IMR-90 (cell line): ENCODE measurements at regions not wholly inside any gene's neighbourhood (a gene's known extent, or its start where the extent isn't known, plus 50 kb on each side); places are given as distances from the start of the nearest gene placed in this dataset.

ENCODE experiments used
- ATAC-seq: fragments of 200-7000 bp; cut with Tn5 transposase; 2 replicates; pipeline ENCODE4 v1.9.1; 2020; ENCODE audit warnings: low read depth, mild to moderate bottlenecking, moderate library complexity
- BruUV-seq: library from RNA; stranded (reverse); fragments of 400-500 nt; replicated peaks from 2 replicates; lab custom pipeline; 2021; lab: Mats Ljungman, UMichigan
- CTCF ChIA-PET: fragments of 300-600 bp; formaldehyde crosslinking; extraction: SDS; loops from one replicate; lab custom pipeline; 2021; ENCODE audit warnings: antibody characterized with exemption; lab: Yijun Ruan, JAX
- POLR2A ChIA-PET: fragments of 300-600 bp; sonication (Branson Sonifier 250); formaldehyde crosslinking; loops from one replicate; lab custom pipeline; 2022; ENCODE audit warnings: antibody characterized with exemption; ENCODE audit not compliant: unreplicated experiment; lab: Charles Lee
- DNase-seq: peaks from one replicate; pipeline ENCODE4 v3.0.0; 2013
- H2AFZ ChIP-seq: replicated peaks from 2 replicates; pipeline ENCODE3; 2013; ENCODE audit warnings: low read length, mild to moderate bottlenecking; ENCODE audit not compliant: poor library complexity
- H2AK5ac ChIP-seq: 2 replicates; pipeline ENCODE4 v1.6.1; 2013; ENCODE audit warnings: low read depth, low read length, inconsistent platforms
- H2AK9ac ChIP-seq: replicated peaks from 2 replicates; pipeline ENCODE3; 2013; ENCODE audit warnings: mild to moderate bottlenecking, low read depth, low read length, moderate library complexity; ENCODE audit not compliant: poor library complexity
- H2BK120ac ChIP-seq: 2 replicates; pipeline ENCODE4 v1.6.1; 2013; ENCODE audit warnings: low read depth, low read length, inconsistent platforms
- H2BK15ac ChIP-seq: 3 replicates; pipeline ENCODE4 v1.6.1; 2013; ENCODE audit warnings: low read depth, low read length, inconsistent platforms
- H2BK20ac ChIP-seq: 2 replicates; pipeline ENCODE4 v1.6.1; 2013; ENCODE audit warnings: low read depth, mild to moderate bottlenecking, inconsistent platforms, low read length, moderate library complexity
- H2BK5ac ChIP-seq: 2 replicates; pipeline ENCODE4 v1.6.1; 2013; ENCODE audit warnings: mild to moderate bottlenecking, low read depth, low read length, inconsistent platforms; ENCODE audit not compliant: poor library complexity, severe bottlenecking
- H3K14ac ChIP-seq: replicated peaks from 2 replicates; pipeline ENCODE4 v1.6.1; 2013; ENCODE audit warnings: low read depth, low read length, inconsistent platforms
- H3K18ac ChIP-seq: 2 replicates; pipeline ENCODE4 v1.6.1; 2013; ENCODE audit warnings: low read depth, low read length, control low read depth
- H3K23ac ChIP-seq: 2 replicates; pipeline ENCODE4 v1.6.1; 2013; ENCODE audit warnings: low read depth, low read length, inconsistent platforms
- H3K27ac ChIP-seq: 2 replicates; pipeline ENCODE4 v1.5.1; 2013; ENCODE audit warnings: mild to moderate bottlenecking, control low read depth, low read length; ENCODE audit not compliant: insufficient read depth
- H3K27me3 ChIP-seq: 2 replicates; pipeline ENCODE4 v1.6.1; 2013; ENCODE audit warnings: low read length; ENCODE audit not compliant: control insufficient read depth, insufficient read depth
- H3K36me3 ChIP-seq: 2 replicates; pipeline ENCODE4 v1.6.1; 2013; ENCODE audit warnings: low read length, mixed read lengths; ENCODE audit not compliant: control insufficient read depth, insufficient read depth
- H3K4ac ChIP-seq: 2 replicates; pipeline ENCODE4 v1.6.1; 2013; ENCODE audit warnings: low read depth, low read length, inconsistent platforms
- H3K4me1 ChIP-seq: 2 replicates; pipeline ENCODE4 v1.6.1; 2013; ENCODE audit warnings: low read length, mixed read lengths; ENCODE audit not compliant: control insufficient read depth, insufficient read depth
- H3K4me2 ChIP-seq: 2 replicates; pipeline ENCODE4 v1.6.1; 2013; ENCODE audit warnings: low read depth, mild to moderate bottlenecking, control low read depth, low read length, moderate library complexity
- H3K4me3 ChIP-seq: 2 replicates; pipeline ENCODE4 v1.5.1; 2013; ENCODE audit warnings: low read depth, mild to moderate bottlenecking, control low read depth, low read length, moderate library complexity; ENCODE audit not compliant: insufficient read depth
- H3K56ac ChIP-seq: 2 replicates; pipeline ENCODE4 v1.6.1; 2013; ENCODE audit warnings: low read length, inconsistent platforms; ENCODE audit not compliant: insufficient read depth; ENCODE audit errors: extremely low read depth
- H3K79me1 ChIP-seq, 2 experiments: 2 replicates each; pipeline ENCODE4 v1.6.1; 2013; ENCODE audit warnings: low read length in 2 of 2, inconsistent platforms in 1 of 2, low read depth in 1 of 2
- H3K9ac ChIP-seq: 2 replicates; pipeline ENCODE4 v1.6.1; 2013; ENCODE audit warnings: low read depth, low read length, control low read depth
- H3K9me1 ChIP-seq: 2 replicates; pipeline ENCODE4 v1.6.1; 2013; ENCODE audit warnings: low read length, inconsistent platforms; ENCODE audit not compliant: insufficient read depth
- H3K9me3 ChIP-seq: 2 replicates; pipeline ENCODE4 v1.6.1; 2013; ENCODE audit warnings: low read length; ENCODE audit not compliant: control insufficient read depth, insufficient read depth
- H4K20me1 ChIP-seq: 2 replicates; pipeline ENCODE4 v1.6.1; 2013; ENCODE audit warnings: low read length, inconsistent platforms; ENCODE audit not compliant: insufficient read depth
- H4K5ac ChIP-seq: 2 replicates; pipeline ENCODE4 v1.6.1; 2013; ENCODE audit warnings: mild to moderate bottlenecking, low read depth, low read length, control low read depth
- H4K8ac ChIP-seq, 2 experiments: 2 replicates each; pipeline ENCODE4 v1.6.1; 2013; ENCODE audit warnings: low read depth in 2 of 2, low read length in 2 of 2, control low read depth in 1 of 2, inconsistent platforms in 1 of 2
- H4K91ac ChIP-seq: 2 replicates; pipeline ENCODE4 v1.6.1; 2013; ENCODE audit warnings: low read depth, low read length, inconsistent platforms; ENCODE audit not compliant: insufficient read depth
- BHLHE40 ChIP-seq: fragments of 150-350 bp; IDR thresholded peaks from 2 replicates; pipeline ENCODE4 v1.6.1; 2016; ENCODE audit warnings: mild to moderate bottlenecking, low read depth, low read length
- CEBPB ChIP-seq: IDR thresholded peaks from 2 replicates; pipeline ENCODE4 v1.6.1; 2012; ENCODE audit warnings: low read depth, low read length, improper control_type of control experiment
- CHD1 ChIP-seq: IDR thresholded peaks from 2 replicates; pipeline ENCODE4 v1.6.1; 2012; ENCODE audit warnings: low read depth, low read length, improper control_type of control experiment
- MAFK ChIP-seq: IDR thresholded peaks from 2 replicates; pipeline ENCODE4 v1.6.1; 2012; ENCODE audit warnings: low read depth, low read length, improper control_type of control experiment
- MAZ ChIP-seq: IDR thresholded peaks from 2 replicates; pipeline ENCODE4 v1.6.1; 2012; ENCODE audit warnings: low read depth, mild to moderate bottlenecking, low read length, improper control_type of control experiment, moderate library complexity, borderline replicate concordance
- MXI1 ChIP-seq: IDR thresholded peaks from 2 replicates; pipeline ENCODE4 v1.6.1; 2012; ENCODE audit warnings: low read depth, mild to moderate bottlenecking, low read length, moderate library complexity, borderline replicate concordance
- NFE2L2 ChIP-seq: fragments of 150-350 bp; IDR thresholded peaks from 2 replicates; pipeline ENCODE4 v1.6.1; 2016; ENCODE audit warnings: low read depth, mild to moderate bottlenecking, low read length
- RAD21 ChIP-seq: IDR thresholded peaks from 2 replicates; pipeline ENCODE4 v1.6.1; 2012; ENCODE audit warnings: low read length, improper control_type of control experiment
- RCOR1 ChIP-seq: IDR thresholded peaks from 2 replicates; pipeline ENCODE4 v1.6.1; 2012; ENCODE audit warnings: mild to moderate bottlenecking, low read length, improper control_type of control experiment; ENCODE audit not compliant: insufficient replicate concordance
- SMC3 ChIP-seq: fragments of 150-350 bp; IDR thresholded peaks from 2 replicates; pipeline ENCODE4 v1.6.1; 2016; ENCODE audit warnings: low read depth, mild to moderate bottlenecking, antibody characterized with exemption, low read length, moderate library complexity
- WGBS, 2 experiments: methylation state at CpG; one replicate each; pipeline versions ENCODE4 v1.1.5 to v1.1.7; 2013; ENCODE audit warnings: missing lambda C conversion rate in 2 of 2; ENCODE audit not compliant: insufficient read length in 1 of 2; ENCODE audit errors: extremely low coverage in 2 of 2; 5-methylcytosine and 5-hydroxymethylcytosine counted together
- dilution Hi-C: fragments of 300-500 bp; cut with HindIII; formaldehyde crosslinking; loops from one replicate; pipeline ENCODE4 v1.14.3; 2018; ENCODE audit warnings: low sequenced_read_pairs; ENCODE audit not compliant: unreplicated experiment
- in situ Hi-C: fragments of 300-500 bp; cut with MboI; formaldehyde crosslinking; loops from 3 replicates; pipeline ENCODE4 v1.14.3; 2019; ENCODE audit warnings: low sequenced_read_pairs, inconsistent platforms, mixed read lengths
- intact Hi-C: fragments of 100-400 bp; cut with micrococcal nuclease; formaldehyde crosslinking; loops from 2 replicates; pipeline ENCODE4 v1.10.0; 2022
- TF ChIP-seq, protein P1 (sequence below): fragments of 150-350 bp; IDR thresholded peaks from 2 replicates; pipeline ENCODE4 v1.6.1; 2016; ENCODE audit warnings: low read depth, mild to moderate bottlenecking, low read length, moderate library complexity, borderline replicate concordance

DNA sequence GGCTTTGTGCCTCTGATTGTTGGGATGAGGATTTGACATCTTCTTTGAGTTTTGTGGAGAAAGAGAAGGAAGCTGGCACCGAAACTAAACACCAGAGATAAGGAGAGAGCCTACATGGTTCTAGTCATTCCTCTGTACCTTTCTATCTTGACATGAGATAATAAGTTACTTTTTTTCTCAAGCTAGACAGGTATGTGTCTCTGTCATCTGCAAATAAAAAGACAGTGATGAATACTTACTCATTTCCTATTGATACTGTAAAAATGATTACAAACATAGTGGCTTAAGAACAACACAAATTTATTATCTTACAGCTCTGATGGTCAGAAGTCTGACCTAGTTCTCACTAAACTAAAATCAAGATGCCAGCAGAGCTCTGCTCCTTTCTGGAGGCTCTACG lies 1391.2 kb downstream of the STIM2 start:
- no peaks in the 10 kb centered on the region for H3K79me1 ChIP-seq
- WGBS, 2 experiments: no CpG with 5 or more reads among the region's 2 CpGs
- DNase-seq: no peak
- POLR2A ChIA-PET: no interaction called here
- no peak overlapping the region for H3K4ac ChIP-seq
- dilution Hi-C loops: no loop called here
- no peak overlapping the region for H2AK9ac ChIP-seq
- no peak for ATAC-seq
- H3K9me3 ChIP-seq: no peaks in the 10 kb centered on the region
- H3K27ac ChIP-seq: no peak overlapping the region
- H3K9me1 ChIP-seq: no peaks in the 10 kb centered on the region
- no peak overlapping the region for H2AFZ ChIP-seq
- TF ChIP-seq SMC3 (no peak), MXI1 (no peak), NFE2L2 (no peak), BHLHE40 (no peak), CEBPB (no peak), RCOR1 (no peak), CHD1 (no peak), MAZ (no peak), MAFK (no peak), RAD21 (no peak)
- TF ChIP-seq, protein P1, sequence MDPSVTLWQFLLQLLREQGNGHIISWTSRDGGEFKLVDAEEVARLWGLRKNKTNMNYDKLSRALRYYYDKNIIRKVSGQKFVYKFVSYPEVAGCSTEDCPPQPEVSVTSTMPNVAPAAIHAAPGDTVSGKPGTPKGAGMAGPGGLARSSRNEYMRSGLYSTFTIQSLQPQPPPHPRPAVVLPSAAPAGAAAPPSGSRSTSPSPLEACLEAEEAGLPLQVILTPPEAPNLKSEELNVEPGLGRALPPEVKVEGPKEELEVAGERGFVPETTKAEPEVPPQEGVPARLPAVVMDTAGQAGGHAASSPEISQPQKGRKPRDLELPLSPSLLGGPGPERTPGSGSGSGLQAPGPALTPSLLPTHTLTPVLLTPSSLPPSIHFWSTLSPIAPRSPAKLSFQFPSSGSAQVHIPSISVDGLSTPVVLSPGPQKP: no peak
- H3K14ac ChIP-seq: no peak overlapping the region
- in situ Hi-C loops: no loop called here
- H2BK15ac ChIP-seq: no peak overlapping the region
- no peak overlapping the region for H2BK5ac ChIP-seq
- no peak overlapping the region for H3K9ac ChIP-seq
- H3K4me2 ChIP-seq: no peak overlapping the region
- no peaks in the 10 kb centered on the region for H4K20me1 ChIP-seq
- intact Hi-C loops: no loop called here
- CTCF ChIA-PET: no interaction called here
- no peaks in the 10 kb centered on the region for H3K27me3 ChIP-seq
- H4K8ac ChIP-seq: no peak overlapping the region
- no peak overlapping the region for H2BK20ac ChIP-seq
- no peak overlapping the region for H4K5ac ChIP-seq
- no peaks in the 10 kb centered on the region for H3K36me3 ChIP-seq
- no TSS peak for BruUV-seq
- H3K4me3 ChIP-seq: no peak overlapping the region
- H3K56ac ChIP-seq: no peak overlapping the region
- H3K18ac ChIP-seq: no peak overlapping the region
- H2AK5ac ChIP-seq: no peak overlapping the region
- H2BK120ac ChIP-seq: no peak overlapping the region
- no peaks in the 10 kb centered on the region for H3K4me1 ChIP-seq
- H4K91ac ChIP-seq: no peak overlapping the region
- H3K23ac ChIP-seq: no peak overlapping the region
